Right lung (tissue), 2 donors: ENCODE measurements at regions not wholly inside any gene's neighbourhood (a gene's known extent, or its start where the extent isn't known, plus 50 kb on each side); places are given as distances from the start of the nearest gene placed in this dataset.

Source experiments
- DNase-seq, 2 donors: peaks; one replicate each; pipeline ENCODE4 v3.0.0-alpha.2; 2013

GRCh38 chr7:27362026-27362425 lies 119.4 kb downstream of the EVX1 start:
- no peak for DNase-seq

- DNase-seq: peak; percentile 60 to 72
These were observed 121.7 kb downstream of the EVX1 start for GRCh38 chr7:27364344-27364758.

DNA sequence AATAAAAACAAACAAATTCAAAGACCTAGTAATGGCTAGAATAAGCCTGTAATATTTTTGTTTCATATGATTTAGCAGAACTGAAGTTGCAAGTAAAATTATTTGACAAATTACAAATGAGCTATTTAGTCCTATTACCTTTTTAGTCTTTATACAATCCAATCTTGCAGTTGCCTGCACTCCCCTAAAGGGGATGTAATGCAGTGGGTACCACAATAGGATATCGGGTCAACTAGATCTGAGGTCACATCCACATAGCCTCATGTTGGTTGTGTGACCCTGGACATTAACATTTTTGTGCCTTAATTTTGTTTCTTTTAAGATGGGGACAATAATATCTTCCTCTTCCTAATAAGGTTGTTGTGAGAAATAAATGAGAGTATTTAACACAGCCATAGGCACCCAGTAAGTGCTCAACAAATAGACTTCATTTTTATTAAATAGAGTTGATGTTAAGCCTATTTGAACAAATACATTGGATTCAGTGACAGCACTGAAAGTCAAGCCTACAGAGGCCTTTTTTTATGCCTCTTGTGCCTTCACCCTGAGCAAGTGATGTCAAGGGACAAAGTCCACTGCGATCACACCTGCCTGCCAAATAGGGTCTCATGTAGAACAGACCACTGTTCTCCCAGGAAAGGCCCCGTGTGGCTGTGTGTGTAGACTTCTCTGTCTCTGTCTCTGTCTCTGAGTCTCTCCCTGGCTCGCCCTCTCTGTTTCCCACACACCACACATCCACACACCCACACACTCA lies 124.8 kb downstream of the EVX1 start:
- no peak for DNase-seq

DNA sequence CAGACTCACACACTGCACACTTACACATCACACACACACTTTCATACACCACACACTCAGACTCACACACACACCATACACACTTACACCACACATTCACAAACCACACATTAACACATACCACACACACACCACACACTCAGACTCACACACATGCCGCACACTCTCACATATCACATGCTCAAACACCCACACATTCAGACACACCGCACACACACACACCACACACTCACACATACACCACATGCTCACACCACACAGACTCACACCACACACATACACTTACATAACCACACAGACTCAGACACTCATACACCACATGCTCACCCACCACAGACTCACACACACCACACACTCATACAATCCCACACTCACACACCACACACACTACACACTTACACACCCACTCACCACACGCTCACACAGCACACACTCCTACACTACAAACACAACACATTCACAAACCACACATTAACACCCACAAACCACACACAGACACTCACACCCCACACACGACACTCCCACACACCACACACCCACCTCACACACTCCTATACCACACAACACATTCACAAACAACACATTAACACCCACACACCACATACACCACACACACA lies 125.4 kb downstream of the EVX1 start:
- DNase-seq: no peak

- no peak for DNase-seq
These were observed 132.6 kb downstream of the EVX1 start for GRCh38 chr7:27374958-27375841.

GRCh38 chr7:27375958-27376357 lies 133.4 kb downstream of the EVX1 start:
- DNase-seq: no peak

- no peak for DNase-seq
These were observed 135.4 kb downstream of the EVX1 start for GRCh38 chr7:27377988-27378387.

DNA sequence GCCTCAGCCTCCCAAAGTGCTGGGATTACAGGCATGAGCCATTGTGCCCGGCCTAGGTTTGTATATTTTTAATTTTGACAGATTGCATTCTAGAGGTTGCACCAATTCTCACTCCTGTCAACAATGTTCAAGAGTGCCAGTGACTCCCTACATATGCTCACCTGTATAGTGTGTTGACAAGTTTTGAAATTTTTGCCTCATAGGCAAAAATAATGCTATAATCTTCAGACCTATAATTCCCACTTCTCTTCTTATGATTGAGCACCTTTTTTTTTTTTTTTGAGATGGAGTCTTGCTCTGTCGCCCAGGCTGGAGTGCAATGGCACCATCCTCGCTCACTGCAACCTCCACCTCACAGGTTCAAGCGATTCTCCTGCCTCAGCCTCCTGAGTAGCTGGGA lies 139.7 kb downstream of the EVX1 start:
- DNase-seq: no peak

DNA sequence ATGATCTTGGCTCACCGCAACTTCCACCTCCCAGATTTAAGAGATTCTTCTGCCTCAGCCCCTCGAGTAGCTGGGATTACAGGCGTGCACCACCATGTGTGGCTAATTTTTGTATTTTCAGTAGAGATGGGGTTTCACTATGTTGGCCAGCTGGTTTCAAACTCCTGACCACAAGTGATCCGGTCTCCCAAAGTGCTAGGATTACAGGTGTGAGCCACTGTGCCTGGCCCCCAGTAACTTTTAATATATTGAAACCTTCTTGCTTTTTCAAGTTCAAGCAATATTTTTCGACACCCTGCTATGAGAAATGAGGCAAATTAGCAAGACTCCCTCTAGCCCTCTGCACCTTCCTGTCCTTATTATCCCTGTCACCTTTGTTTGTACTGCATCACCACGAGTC lies 144.0 kb downstream of the EVX1 start:
- no peak for DNase-seq

DNA sequence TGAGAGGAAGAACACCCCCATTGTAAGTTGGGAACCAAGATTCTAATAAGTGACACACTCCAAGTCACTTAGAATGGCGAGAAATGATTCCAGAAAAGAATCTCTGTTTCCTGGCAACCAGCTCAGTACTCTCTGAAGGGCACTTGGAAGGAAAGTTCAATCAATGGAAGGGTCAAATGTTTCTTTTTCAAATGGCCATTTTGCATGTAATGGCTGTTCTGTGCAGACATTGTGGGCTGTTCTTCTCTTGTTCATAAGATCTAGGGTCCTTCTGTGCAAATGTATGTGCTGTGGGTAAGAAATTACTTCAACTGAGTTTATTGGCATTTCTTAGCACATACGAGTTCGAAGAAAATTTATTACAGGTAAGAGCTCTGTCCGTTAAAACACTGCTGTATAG lies 145.3 kb downstream of the EVX1 start:
- DNase-seq: no peak

DNA sequence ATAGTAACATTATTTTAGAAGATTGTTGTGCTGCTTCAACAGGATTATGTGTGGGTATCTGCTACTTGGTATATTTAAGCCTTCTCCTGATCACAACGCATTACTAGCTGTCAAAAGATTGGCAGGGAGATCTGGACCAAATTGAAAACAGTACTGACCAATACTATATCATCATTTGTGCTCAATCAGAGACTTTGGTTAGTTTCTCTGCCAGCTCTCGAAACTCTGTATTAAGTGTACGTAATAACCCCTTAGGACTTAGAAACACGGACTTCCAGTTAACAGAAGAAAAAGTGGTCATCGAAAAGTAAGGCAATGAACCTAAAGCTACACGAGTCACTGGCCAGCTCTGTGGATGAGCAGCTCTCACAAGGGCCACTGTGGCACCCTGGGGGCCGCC lies 146.0 kb downstream of the EVX1 start:
- DNase-seq: no peak

DNA sequence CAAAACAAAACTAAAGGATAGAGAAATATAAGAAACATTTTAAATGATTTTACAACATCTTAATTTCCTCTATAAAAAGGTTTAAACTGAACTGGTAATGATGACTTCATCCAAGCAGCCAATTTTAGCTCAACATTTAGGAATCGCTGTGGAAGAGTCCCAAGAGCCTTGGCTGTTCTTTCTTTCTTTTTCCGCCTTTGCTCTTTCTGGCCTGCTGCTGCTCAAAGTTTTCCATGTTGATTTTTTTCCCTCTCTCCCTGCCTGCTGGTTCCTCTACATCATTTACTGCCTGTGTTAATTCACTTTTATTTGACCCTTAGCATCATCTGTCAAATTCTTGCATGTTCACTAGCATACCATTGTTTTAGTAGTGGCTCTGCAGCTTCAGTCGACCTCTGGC lies 146.9 kb downstream of the EVX1 start:
- no peak for DNase-seq

GRCh38 chr7:27392477-27392876 lies 149.9 kb downstream of the EVX1 start:
- DNase-seq: no peak

- no peak for DNase-seq
These were observed 152.3 kb downstream of the EVX1 start for GRCh38 chr7:27394871-27395270.

GRCh38 chr7:27395626-27396025 lies 153.0 kb downstream of the EVX1 start:
- no peak for DNase-seq

DNA sequence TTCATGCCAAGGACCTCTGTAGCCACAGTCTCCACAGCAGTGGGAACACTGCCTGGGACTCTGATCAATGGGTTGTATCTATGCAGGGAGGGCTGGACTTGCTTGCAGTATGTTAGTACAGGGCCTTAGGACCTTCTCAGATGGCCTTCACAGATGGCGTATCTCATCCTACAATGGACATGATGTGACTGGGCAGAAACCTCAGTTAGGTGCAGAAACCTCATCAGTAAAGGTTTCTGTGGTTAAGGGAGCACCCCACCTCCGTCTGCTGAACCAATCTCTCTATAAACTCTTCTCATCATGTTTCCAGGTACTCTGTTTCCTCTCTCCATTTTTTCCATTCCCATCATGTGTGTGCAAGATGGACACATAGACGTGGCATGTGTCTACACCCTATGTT lies 154.9 kb downstream of the EVX1 start:
- DNase-seq: no peak

DNA sequence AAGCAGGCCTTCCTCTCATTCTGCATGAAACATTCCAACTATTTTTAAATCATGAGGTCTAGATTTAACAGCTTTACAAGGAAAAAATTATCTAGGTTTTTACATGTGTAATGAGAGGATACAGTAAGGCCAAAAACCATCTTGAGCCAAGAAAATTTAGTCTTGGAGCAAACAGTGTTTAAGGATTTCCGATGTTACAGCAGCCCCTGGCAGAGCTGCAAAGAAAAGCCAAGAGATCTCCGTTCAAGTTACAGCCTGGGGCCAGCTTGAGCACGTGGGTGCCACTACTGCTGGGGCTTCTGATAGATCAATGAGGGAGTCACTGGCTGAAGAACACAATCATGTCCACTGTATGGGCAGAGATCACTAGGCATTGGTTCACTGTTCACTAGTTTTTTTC lies 156.2 kb downstream of the EVX1 start:
- DNase-seq: peak; percentile 50 to 58

DNA sequence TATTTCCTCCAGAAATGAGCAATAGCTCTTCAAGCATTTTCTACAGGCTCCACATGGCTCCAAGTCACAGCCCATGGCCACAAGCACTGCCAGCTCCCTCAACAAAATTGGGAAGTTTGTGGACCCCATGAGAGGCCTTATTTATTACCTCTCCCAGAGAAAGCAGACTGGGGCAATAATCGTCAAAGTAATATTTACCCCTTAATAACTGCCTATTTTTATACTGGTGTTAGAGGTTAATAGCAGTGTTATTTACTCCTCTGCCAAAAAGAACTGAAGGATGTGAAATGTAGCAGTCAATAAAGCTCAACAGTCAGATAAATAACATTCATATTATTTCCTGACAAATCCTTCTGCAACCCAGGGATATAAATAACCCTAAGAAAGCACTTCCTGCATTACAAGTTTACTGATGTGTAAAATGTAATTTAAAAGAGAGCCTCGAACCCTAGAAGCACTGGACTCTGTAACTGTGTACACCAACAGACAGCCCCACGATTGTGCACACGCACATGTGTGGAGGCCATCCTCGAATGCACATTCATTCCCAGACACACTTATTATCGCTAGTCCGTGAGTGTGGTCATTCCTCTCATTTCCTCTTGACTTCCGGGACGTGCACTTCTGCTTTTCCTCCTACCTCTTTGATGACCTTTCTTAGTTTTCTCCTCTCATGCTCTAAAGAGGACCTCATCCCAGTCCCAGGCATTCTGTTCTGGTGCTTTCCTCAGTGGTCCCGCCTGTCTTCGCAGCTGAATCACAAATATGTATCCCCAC lies 157.4 kb downstream of the EVX1 start:
- DNase-seq: no peak

- DNase-seq: no peak
These were observed 163.2 kb downstream of the EVX1 start for GRCh38 chr7:27405780-27406179.

GRCh38 chr7:27409311-27409710 lies 166.7 kb downstream of the EVX1 start:
- DNase-seq: no peak

- DNase-seq: no peak
These were observed 167.2 kb downstream of the EVX1 start for GRCh38 chr7:27409776-27410175.
